SK-N-SH (cell line): ENCODE measurements at regions not wholly inside any gene's neighbourhood (a gene's known extent, or its start where the extent isn't known, plus 50 kb on each side); places are given as distances from the start of the nearest gene placed in this dataset.

Experiments
- CTCF ChIA-PET: fragments of 300-600, 350-600 bp; formaldehyde crosslinking; extraction: SDS; loops from one replicate; lab custom pipeline; 2021; lab: Yijun Ruan, JAX
- POLR2A ChIA-PET: fragments of 350-600 bp; sonication (Branson Sonifier 250); formaldehyde crosslinking; extraction: SDS; loops from one replicate; lab custom pipeline; 2020; ENCODE audit warnings: antibody characterized with exemption, inconsistent platforms; lab: Yijun Ruan, JAX
- DNase-seq: peaks from one replicate; pipeline ENCODE4 v3.0.0; 2012
- H2AFZ ChIP-seq: fragments of 200-600 bp; sonication (generic); 2 replicates; pipeline ENCODE4 v1.8.1; 2016; ENCODE audit warnings: antibody characterized with exemption, mild to moderate bottlenecking, low read depth
- H3F3A ChIP-seq: fragments of 200-600 bp; sonication (generic); replicated peaks from 2 replicates; pipeline ENCODE3; 2016; ENCODE audit warnings: antibody characterized with exemption, mild to moderate bottlenecking; ENCODE audit not compliant: insufficient read depth
- H3K27ac ChIP-seq, 2 experiments: fragments of 200-500 bp in 1 of 2; fragments of 200-600 bp in 1 of 2; sonication (Bioruptor generic) in 1 of 2; sonication (generic), shearing (Covaris generic) in 1 of 2; 2 replicates each; pipeline versions ENCODE4 v1.5.1 to v1.6.1; 2014 to 2016; ENCODE audit warnings: low read depth in 2 of 2, inconsistent platforms in 1 of 2, low read length in 1 of 2, mild to moderate bottlenecking in 1 of 2, mixed read lengths in 1 of 2
- H3K27me3 ChIP-seq: fragments of 200-600 bp; sonication (generic), shearing (Covaris generic); 2 replicates; pipeline ENCODE4 v1.6.1; 2016; ENCODE audit warnings: mixed run types; ENCODE audit not compliant: insufficient read depth
- H3K36me3 ChIP-seq, 2 experiments: fragments of 200-500 bp in 1 of 2; fragments of 200-600 bp in 1 of 2; sonication (Bioruptor generic) in 1 of 2; sonication (generic) in 1 of 2; replicated peaks in 1 of 2; 2 replicates each; pipeline versions ENCODE3 to v1.5.1; 2014 to 2016; ENCODE audit warnings: low read length in 1 of 2, mild to moderate bottlenecking in 1 of 2; ENCODE audit not compliant: insufficient read depth in 2 of 2, control insufficient read depth in 1 of 2
- H3K4me1 ChIP-seq, 2 experiments: fragments of 200-500 bp in 1 of 2; fragments of 200-600 bp in 1 of 2; sonication (Bioruptor generic) in 1 of 2; sonication (generic), shearing (Covaris generic) in 1 of 2; 2 replicates each; pipeline versions ENCODE4 v1.5.1 to v1.6.1; 2014 to 2016; ENCODE audit warnings: low read depth in 1 of 2, low read length in 1 of 2, mixed run types in 1 of 2; ENCODE audit not compliant: insufficient read depth in 2 of 2, control insufficient read depth in 1 of 2
- H3K4me2 ChIP-seq: fragments of 200-600 bp; sonication (generic), shearing (Covaris generic); 2 replicates; pipeline ENCODE4 v1.6.1; 2017; ENCODE audit warnings: mixed run types
- H3K4me3 ChIP-seq, 2 experiments: fragments of 200-500 bp in 1 of 2; fragments of 200-600 bp in 1 of 2; sonication (Bioruptor generic) in 1 of 2; sonication (generic), shearing (Covaris generic) in 1 of 2; 2 replicates each; pipeline versions ENCODE4 v1.5.1 to v1.8.1; 2014 to 2016; ENCODE audit warnings: low read depth in 2 of 2, inconsistent platforms in 1 of 2, low read length in 1 of 2, mild to moderate bottlenecking in 1 of 2, mixed read lengths in 1 of 2, moderate library complexity in 1 of 2
- H3K79me2 ChIP-seq: fragments of 200-600 bp; sonication (generic); 2 replicates; pipeline ENCODE4 v1.8.1; 2017; ENCODE audit warnings: mild to moderate bottlenecking; ENCODE audit not compliant: insufficient read depth
- H3K9ac ChIP-seq: fragments of 200-600 bp; sonication (generic); 2 replicates; pipeline ENCODE4 v1.6.1; 2017; ENCODE audit warnings: mixed run types
- H3K9me2 ChIP-seq: fragments of 200-600 bp; sonication (generic); 2 replicates; pipeline ENCODE4 v1.6.1; 2017; ENCODE audit warnings: mixed run types
- H3K9me3 ChIP-seq: fragments of 200-600 bp; sonication (generic); 2 replicates; pipeline ENCODE4 v1.6.1; 2017; ENCODE audit warnings: mixed run types, mild to moderate bottlenecking, moderate library complexity
- H4K20me1 ChIP-seq: fragments of 200-600 bp; sonication (generic); 2 replicates; pipeline ENCODE4 v1.6.1; 2017; ENCODE audit warnings: mild to moderate bottlenecking, mixed run types; ENCODE audit not compliant: insufficient read depth
- CTCF ChIP-seq: fragments of 200-600 bp; sonication (generic); IDR thresholded peaks from 2 replicates; pipeline ENCODE4 v1.6.1; 2017; ENCODE audit warnings: antibody characterized with exemption, mild to moderate bottlenecking, moderate library complexity
- FOXJ3 ChIP-seq: sonication (generic); formaldehyde crosslinking; IDR thresholded peaks from 2 replicates; pipeline ENCODE4 v1.5.1; 2020; ENCODE audit warnings: mild to moderate bottlenecking, missing genetic modification reagents
- GABPA ChIP-seq: IDR thresholded peaks from 2 replicates; pipeline ENCODE4 v1.4.0; 2012; ENCODE audit warnings: low read depth, mild to moderate bottlenecking
- GATA2 ChIP-seq: sonication (generic); formaldehyde crosslinking; IDR thresholded peaks from 2 replicates; pipeline ENCODE4 v1.5.0; 2020; ENCODE audit warnings: mild to moderate bottlenecking, missing genetic modification reagents
- JUND ChIP-seq: IDR thresholded peaks from 2 replicates; pipeline ENCODE4 v1.4.0; 2012
- MEF2A ChIP-seq: IDR thresholded peaks from 2 replicates; pipeline ENCODE4 v1.4.0; 2012; ENCODE audit warnings: low read depth, borderline replicate concordance
- MXI1 ChIP-seq: IDR thresholded peaks from 2 replicates; pipeline ENCODE4 v1.6.1; 2012; ENCODE audit warnings: mild to moderate bottlenecking, low read depth, low read length, improper control_type of control experiment
- NFIC ChIP-seq: IDR thresholded peaks from 2 replicates; pipeline ENCODE4 v1.4.0; 2012; ENCODE audit warnings: borderline replicate concordance
- POLR2AphosphoS5 ChIP-seq: IDR thresholded peaks from 2 replicates; pipeline ENCODE4 v1.6.1; 2012; ENCODE audit warnings: low read depth, low read length
- RAD21 ChIP-seq: IDR thresholded peaks from 2 replicates; pipeline ENCODE4 v1.6.1; 2012; ENCODE audit warnings: mild to moderate bottlenecking, low read length
- RCOR1 ChIP-seq: fragments of 150-350 bp; IDR thresholded peaks from 2 replicates; pipeline ENCODE4 v1.6.1; 2017; ENCODE audit warnings: antibody characterized with exemption, low read length
- RFX5 ChIP-seq: IDR thresholded peaks from 2 replicates; pipeline ENCODE4 v1.6.1; 2012; ENCODE audit warnings: mild to moderate bottlenecking, improper control_type of control experiment, low read length
- SIN3A ChIP-seq: IDR thresholded peaks from 2 replicates; pipeline ENCODE4 v1.6.1; 2012; ENCODE audit warnings: low read depth, mild to moderate bottlenecking, low read length, moderate library complexity, borderline replicate concordance
- TAF1 ChIP-seq: IDR thresholded peaks from 2 replicates; pipeline ENCODE4 v1.6.1; 2012; ENCODE audit warnings: low read depth, mild to moderate bottlenecking, low read length, moderate library complexity, borderline replicate concordance
- TCF12 ChIP-seq: IDR thresholded peaks from 2 replicates; pipeline ENCODE4 v1.4.0; 2012
- USF1 ChIP-seq: IDR thresholded peaks from 2 replicates; pipeline ENCODE4 v1.4.0; 2012; ENCODE audit warnings: low read depth, borderline replicate concordance
- USF2 ChIP-seq: fragments of 150-350 bp; IDR thresholded peaks from 2 replicates; pipeline ENCODE4 v1.6.1; 2017; ENCODE audit warnings: antibody characterized with exemption, low read length, low read depth, borderline replicate concordance
- YY1 ChIP-seq: IDR thresholded peaks from 2 replicates; pipeline ENCODE4 v1.4.0; 2012; ENCODE audit warnings: low read depth, mild to moderate bottlenecking
- WGBS: methylation state at CpG from one replicate; pipeline ENCODE4 v1.1.6; 2017; ENCODE audit warnings: low lambda C conversion rate; 5-methylcytosine and 5-hydroxymethylcytosine counted together
- TF ChIP-seq, protein P1 (sequence below): IDR thresholded peaks from 2 replicates; pipeline ENCODE4 v1.4.0; 2012; ENCODE audit warnings: low read depth
- TF ChIP-seq, protein P2 (sequence below): fragments of 150-350 bp; IDR thresholded peaks from 2 replicates; pipeline ENCODE4 v1.6.1; 2016; ENCODE audit warnings: mild to moderate bottlenecking, low read depth, low read length

DNA sequence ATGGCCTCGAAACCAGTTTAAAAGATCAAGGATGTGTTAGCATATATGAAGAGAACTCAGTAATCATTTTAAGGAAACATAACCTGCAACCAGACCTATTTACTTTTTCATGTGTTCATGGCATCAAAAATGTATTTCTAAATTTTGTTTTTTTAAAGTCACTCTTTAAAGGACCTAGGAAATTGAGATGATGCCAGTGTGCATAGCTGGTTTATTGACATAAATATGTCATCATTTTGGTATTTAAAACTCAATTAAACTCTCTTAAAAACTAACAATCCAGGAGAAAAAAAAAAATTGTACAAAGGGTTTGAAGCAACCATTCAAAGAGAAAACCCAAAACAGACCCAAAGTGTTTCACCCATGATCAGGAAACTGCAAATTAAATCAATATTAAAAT is 198.9 kb upstream of the RND3 start:
- Histone ChIP-seq H2AFZ (0 out of 2 replicates have a peak overlapping the region, but pooled peaks have one; percentile 31), H3F3A (peaks cover 7% of the 10 kb centered on the region), H3K4me2 (no peak overlapping the region; the same call in 1 of the 2 replicates), H3K79me2 (no peaks in the 10 kb centered on the region), H3K27me3 (no peaks in the 10 kb centered on the region), H3K4me1 (peaks cover under 1 to 8% of the 10 kb centered on the region in 2 experiments; a peak in 2 of 4 replicates), H3K9ac (no peak overlapping the region), H3K9me2 (no peaks in the 10 kb centered on the region), H3K9me3 (no peaks in the 10 kb centered on the region), H3K36me3 (no peaks in the 10 kb centered on the region), H3K27ac (no peak overlapping the region; a peak in 1 of 4 replicates), H3K4me3 (no peak overlapping the region), H4K20me1 (no peaks in the 10 kb centered on the region)
- ChIA-PET CTCF (no interaction called here), POLR2A (no interaction called here)
- no peak for DNase-seq
- TF ChIP-seq MXI1 (no peak), SIN3A (no peak), TAF1 (no peak), USF1 (no peak), RAD21 (no peak), JUND (no peak), RFX5 (no peak), YY1 (no peak), FOXJ3 (CRISPR knock-in tag) (no peak), USF2 (no peak), GABPA (no peak), POLR2AphosphoS5 (no peak), NFIC (no peak), GATA2 (CRISPR knock-in tag) (no peak), RCOR1 (no peak), MEF2A (no peak), TCF12 (no peak), CTCF (no peak)
- TF ChIP-seq, protein P1, sequence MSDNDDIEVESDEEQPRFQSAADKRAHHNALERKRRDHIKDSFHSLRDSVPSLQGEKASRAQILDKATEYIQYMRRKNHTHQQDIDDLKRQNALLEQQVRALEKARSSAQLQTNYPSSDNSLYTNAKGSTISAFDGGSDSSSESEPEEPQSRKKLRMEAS: no peak
- TF ChIP-seq, protein P2, sequence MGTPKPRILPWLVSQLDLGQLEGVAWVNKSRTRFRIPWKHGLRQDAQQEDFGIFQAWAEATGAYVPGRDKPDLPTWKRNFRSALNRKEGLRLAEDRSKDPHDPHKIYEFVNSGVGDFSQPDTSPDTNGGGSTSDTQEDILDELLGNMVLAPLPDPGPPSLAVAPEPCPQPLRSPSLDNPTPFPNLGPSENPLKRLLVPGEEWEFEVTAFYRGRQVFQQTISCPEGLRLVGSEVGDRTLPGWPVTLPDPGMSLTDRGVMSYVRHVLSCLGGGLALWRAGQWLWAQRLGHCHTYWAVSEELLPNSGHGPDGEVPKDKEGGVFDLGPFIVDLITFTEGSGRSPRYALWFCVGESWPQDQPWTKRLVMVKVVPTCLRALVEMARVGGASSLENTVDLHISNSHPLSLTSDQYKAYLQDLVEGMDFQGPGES: no peak
- 93% methylated on average over 1 of the region's 1 CpG for WGBS
